GM20000 (cell line): ENCODE measurements at regions not wholly inside any gene's neighbourhood (a gene's known extent, or its start where the extent isn't known, plus 50 kb on each side); places are given as distances from the start of the nearest gene placed in this dataset.

Experiments
- DNase-seq: peaks from one replicate; pipeline ENCODE4 v3.0.0; 2012; ENCODE audit warnings: low spot score
- CTCF ChIP-seq: IDR thresholded peaks from 2 replicates; pipeline ENCODE4 v1.5.1; 2012; ENCODE audit warnings: mild to moderate bottlenecking, control low read depth; ENCODE audit errors: extremely low read depth, missing control alignments

- no peak for TF ChIP-seq CTCF
- no peak for DNase-seq
Observed at GRCh38 chr18:30177056-30177455, 865.5 kb downstream of the DSC3 start.

- TF ChIP-seq CTCF = no peak
- DNase-seq = no peak
Observed at GRCh38 chr18:30175621-30176225, 866.8 kb downstream of the DSC3 start.

- no peak for TF ChIP-seq CTCF
- DNase-seq = no peak
Observed at GRCh38 chr18:30175061-30175574, 867.4 kb downstream of the DSC3 start.

GRCh38 chr18:30163573-30163972 is 879.0 kb downstream of the DSC3 start:
- DNase-seq = no peak
- no peak for TF ChIP-seq CTCF

- no peak for TF ChIP-seq CTCF
- DNase-seq = no peak
Observed at GRCh38 chr18:30160124-30160523, 882.4 kb downstream of the DSC3 start.

GRCh38 chr18:30150586-30151250 is 891.8 kb downstream of the DSC3 start:
- no peak for DNase-seq
- TF ChIP-seq CTCF = no peak

GRCh38 chr18:30149585-30149984 is 893.0 kb downstream of the DSC3 start:
- no peak for TF ChIP-seq CTCF
- no peak for DNase-seq
